Stimulated activated CD4-positive, alpha-beta T cell treated with anti-CD3 and anti-CD28 coated beads, Interleukin-4, amount 100 ng/mL, for 1 hour (primary cell): ENCODE measurements at regions not wholly inside any gene's neighbourhood (a gene's known extent, or its start where the extent isn't known, plus 50 kb on each side); places are given as distances from the start of the nearest gene placed in this dataset.
A peak's percentile ranks its signal among the peaks of the same experiment; 100 is the strongest.

Experiments
- DNase-seq: peaks from one replicate; pipeline ENCODE4 v3.0.0-alpha.2; 2020

GRCh38 chr15:70469651-70470555 lies 293.5 kb downstream of the UACA start:
- DNase-seq, result no peak

DNA sequence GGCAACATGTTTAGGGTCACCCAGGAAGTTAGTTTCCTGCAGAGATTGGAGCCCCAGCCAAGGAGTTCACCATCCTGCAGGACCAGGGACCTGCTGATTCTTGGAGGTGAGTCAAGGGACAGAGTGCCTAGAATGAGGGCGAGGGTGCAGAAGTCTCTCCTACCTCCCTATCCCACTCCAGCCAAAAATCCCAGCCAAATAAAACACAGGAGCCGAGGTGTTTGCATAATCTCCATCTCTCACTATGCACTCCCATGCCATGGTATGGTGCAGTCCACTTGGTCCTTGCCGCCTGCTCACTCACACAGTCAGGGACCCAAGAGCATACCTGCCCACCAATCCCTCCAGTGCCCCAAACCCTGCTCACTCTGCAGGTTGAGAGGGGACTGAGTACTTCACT lies 294.2 kb downstream of the UACA start:
- no peak for DNase-seq

DNA sequence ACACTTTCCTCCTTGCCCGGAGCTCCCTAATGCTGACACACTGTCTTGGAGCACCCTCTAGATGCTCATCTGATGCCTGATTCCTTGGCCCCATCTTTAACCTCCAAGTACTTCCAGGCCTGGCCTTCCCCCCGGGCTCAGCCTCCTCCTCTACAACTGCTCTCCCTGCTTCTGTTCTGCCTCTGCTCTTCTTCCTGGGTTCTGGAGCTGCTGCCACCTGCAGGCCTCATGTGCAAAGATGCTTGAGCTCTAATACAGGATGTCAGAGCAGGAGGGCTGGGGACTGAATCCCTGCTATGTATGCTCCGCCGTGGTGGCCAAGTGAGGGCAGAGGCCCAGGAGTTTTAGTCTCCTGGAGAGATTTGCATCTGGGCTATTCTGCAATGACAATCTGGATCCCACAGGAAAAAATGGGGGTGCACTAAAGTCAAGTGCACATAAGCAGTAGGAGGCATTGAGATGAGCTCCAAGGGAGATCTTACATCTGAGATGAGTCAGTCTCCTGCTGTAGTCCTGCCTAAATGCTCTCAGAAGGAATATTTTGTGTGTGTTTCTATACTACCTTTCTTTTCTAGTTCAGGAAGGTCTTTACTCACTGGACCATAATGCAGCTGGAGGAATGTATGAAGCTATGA lies 296.3 kb downstream of the UACA start:
- DNase-seq, result peak; percentile 54

- DNase-seq, result no peak
Measured at GRCh38 chr15:70466305-70466704, 297.1 kb downstream of the UACA start.

GRCh38 chr15:70465812-70466211 lies 297.5 kb downstream of the UACA start:
- DNase-seq, result no peak

DNA sequence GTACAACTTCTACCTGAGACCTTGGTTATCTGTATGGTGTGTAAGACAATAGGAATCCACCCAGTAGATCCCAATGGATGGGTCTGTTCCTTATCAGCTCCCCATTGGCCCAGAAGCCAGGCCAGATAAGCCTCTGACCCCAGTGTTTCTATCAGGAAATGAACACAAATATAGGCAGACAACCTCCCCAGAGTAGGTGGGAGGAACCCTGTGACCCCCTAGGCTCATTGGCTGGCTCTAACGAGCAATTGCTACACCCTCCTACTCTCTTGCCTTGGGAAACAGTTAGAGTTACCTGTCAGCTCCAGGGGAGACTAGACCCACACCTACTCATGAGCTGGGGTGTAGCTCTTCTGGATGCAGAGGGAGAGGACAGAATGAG lies 299.9 kb downstream of the UACA start:
- no peak for DNase-seq

DNA sequence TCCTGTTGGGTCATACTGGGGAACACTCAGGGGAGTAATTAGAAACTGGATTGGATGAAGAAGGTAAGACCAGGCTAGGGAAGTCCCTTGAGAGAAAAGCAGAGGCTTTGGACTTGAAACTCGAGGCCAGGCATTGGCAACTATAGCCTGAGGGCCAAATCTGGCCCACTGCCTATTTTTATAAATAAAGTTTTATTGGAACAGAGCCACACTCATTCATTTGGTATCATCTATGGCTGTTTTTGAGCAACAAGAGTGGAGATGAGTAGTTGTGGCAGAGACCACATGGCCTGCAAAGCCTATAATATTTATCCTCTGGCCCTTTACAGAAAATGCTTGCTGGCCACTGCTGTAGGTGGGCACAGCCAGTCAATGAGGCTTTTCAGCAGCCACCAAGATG lies 301.4 kb downstream of the UACA start:
- DNase-seq, result no peak

DNA sequence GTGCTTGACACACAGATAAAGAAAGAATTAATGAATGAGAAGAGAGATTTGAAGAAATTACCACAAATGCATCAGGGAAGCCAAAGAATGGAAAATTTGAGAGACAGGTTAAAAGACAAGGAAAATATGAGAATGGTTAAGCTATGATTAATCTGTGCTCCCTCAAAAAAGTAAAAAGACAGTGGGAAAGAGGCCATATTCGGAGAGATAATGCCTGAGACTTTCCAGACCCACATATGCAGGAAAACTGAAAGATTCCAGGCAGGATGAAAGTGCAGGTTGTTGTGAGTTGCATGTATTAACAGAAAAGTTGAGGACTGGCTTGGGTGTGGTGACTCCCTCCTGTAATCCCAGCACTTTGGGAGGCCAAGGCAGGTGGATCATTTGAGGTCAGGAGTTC lies 302.3 kb downstream of the UACA start:
- no peak for DNase-seq

- no peak for DNase-seq
Measured at GRCh38 chr15:70459312-70459711, 304.0 kb downstream of the UACA start.

- no peak for DNase-seq
Measured at GRCh38 chr15:70453766-70454165, 309.6 kb downstream of the UACA start.

GRCh38 chr15:70453238-70453637 lies 310.1 kb downstream of the UACA start:
- DNase-seq, result no peak

- DNase-seq, result peak; percentile 41
Measured at GRCh38 chr15:70451821-70452653, 311.3 kb downstream of the UACA start.

- DNase-seq, result no peak
Measured at GRCh38 chr15:70450142-70450443, 313.3 kb downstream of the UACA start.

GRCh38 chr15:70449311-70450141 lies 313.8 kb downstream of the UACA start:
- DNase-seq, result no peak

GRCh38 chr15:70447928-70448698 lies 315.2 kb downstream of the UACA start:
- DNase-seq, result peak; percentile 34

DNA sequence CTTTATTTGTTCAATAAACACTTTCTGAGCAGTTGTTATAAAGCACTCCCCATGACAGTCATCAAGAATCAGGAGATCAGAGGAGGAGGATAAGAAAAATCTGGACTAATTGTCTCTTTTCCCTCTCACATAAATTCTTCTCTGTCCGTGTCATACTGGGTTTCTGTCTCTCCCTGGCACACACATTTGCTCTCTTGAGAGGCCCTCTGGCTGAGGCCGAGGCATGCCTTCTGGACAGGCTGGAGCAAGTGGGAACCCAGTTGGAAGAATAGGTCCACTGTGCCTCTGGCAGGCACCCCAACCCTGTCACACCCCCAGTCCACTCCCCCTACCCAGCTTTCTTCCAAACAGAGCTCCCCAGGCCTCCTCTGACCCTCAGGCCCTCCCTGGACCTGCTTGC lies 315.8 kb downstream of the UACA start:
- DNase-seq, result no peak

- no peak for DNase-seq
Measured at GRCh38 chr15:70447081-70447480, 316.3 kb downstream of the UACA start.

- no peak for DNase-seq
Measured at GRCh38 chr15:70443486-70444273, 319.7 kb downstream of the UACA start.

DNA sequence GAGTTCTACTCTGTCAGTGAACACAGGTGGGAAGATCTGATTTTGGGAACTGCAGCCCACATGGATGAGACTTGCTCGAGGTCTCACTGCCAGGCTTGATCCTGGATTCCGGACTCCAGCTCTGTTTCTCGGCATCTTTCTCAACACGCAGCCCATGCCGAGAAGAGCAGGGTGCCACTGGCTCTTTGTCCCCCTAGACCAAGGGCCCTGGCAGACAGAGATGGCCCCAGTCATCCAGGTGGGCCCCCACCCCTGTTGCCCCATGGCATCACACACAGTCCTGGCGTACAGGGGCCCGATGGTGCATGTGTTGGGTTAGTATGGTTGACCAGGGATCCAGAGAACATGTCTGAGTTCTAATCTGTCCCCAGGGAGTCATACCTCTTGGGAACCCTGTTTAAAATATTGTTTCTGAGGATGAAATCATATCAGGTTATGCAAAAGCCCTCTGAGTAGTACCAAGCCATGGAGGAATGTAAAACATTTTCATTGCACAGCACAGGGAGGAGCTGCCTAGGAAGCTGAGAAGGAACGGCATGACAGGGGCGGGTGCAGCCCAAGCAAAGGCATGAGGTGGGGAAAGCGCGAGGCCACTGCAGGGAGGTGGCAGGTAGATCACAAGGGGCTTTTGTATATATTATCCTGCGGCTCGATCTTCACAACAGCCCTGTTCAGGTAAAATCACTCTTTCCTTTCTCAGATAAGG lies 320.6 kb downstream of the UACA start:
- no peak for DNase-seq

DNA sequence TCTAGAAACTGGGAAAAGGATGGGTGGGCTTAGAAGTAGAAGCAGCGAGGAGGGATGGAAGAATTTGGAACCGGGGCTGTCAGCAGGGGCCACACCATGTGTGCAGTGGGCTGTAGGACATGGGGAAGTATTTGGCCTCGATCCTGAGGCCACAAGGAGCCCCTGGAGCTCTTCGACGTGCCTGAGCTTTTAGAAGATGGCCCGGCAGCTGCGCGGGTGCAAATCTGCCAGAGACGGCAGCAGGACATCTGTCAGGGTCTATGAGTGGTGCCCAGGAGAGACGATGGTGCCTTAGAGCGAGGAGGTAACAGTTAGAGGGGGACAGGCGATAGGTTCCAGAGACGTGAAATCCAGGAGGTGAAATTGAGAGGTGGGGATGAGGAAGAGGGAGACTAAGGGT lies 321.1 kb downstream of the UACA start:
- DNase-seq, result no peak
